HCT116 (cell line): ENCODE measurements at regions not wholly inside any gene's neighbourhood (a gene's known extent, or its start where the extent isn't known, plus 50 kb on each side); places are given as distances from the start of the nearest gene placed in this dataset.

Experiments used
- ATAC-seq: fragments of 200-7000 bp; cut with Tn5 transposase; 2 replicates; pipeline ENCODE4 v1.9.1; 2020; ENCODE audit warnings: mild to moderate bottlenecking, moderate library complexity
- BruUV-seq: library from RNA; stranded (reverse); fragments of 400-500 nt; replicated peaks from 2 replicates; lab custom pipeline; 2021; lab: Mats Ljungman, UMichigan
- CTCF ChIA-PET: fragments of 300-600 bp; sonication (Branson Sonifier 250); formaldehyde crosslinking; loops from one replicate; lab custom pipeline; 2021; ENCODE audit warnings: antibody characterized with exemption; lab: Charles Lee
- POLR2A ChIA-PET: fragments of 300-600, 350-600 bp; sonication (Branson Sonifier 250); formaldehyde crosslinking; loops from one replicate; lab custom pipeline; 2021; ENCODE audit warnings: antibody characterized with exemption; lab: Charles Lee
- RAD21 ChIA-PET, 2 experiments: fragments of 300-600 bp; sonication (Branson Sonifier 250); formaldehyde crosslinking; loops; one replicate each; lab custom pipeline; 2023; ENCODE audit warnings: low total read pairs in 2 of 2; ENCODE audit not compliant: uncharacterized antibody in 2 of 2, unreplicated experiment in 2 of 2, low non-redundant PET in 1 of 2; lab: Charles Lee
- DNase-seq: peaks from one replicate; pipeline ENCODE4 v3.0.0-alpha.2; 2010; ENCODE audit warnings: low read depth, low spot score
- H2AFZ ChIP-seq: fragments of 200-600 bp; shearing (Covaris generic), sonication (generic); 2 replicates; pipeline ENCODE4 v1.6.1; 2017; ENCODE audit warnings: low read depth, mixed run types, mixed read lengths, antibody characterized with exemption, low read length; ENCODE audit not compliant: poor library complexity, severe bottlenecking
- H3K27ac ChIP-seq: 2 replicates; pipeline ENCODE4 v1.5.1; 2012; ENCODE audit warnings: low read depth, low read length
- H3K27me3 ChIP-seq: fragments of 200-600 bp; sonication (generic); 2 replicates; pipeline ENCODE4 v1.6.1; 2016; ENCODE audit warnings: mixed run types, low read length, mixed read lengths; ENCODE audit not compliant: insufficient read depth
- H3K36me3 ChIP-seq, 2 experiments: fragments of 200-500 bp in 1 of 2; fragments of 200-600 bp in 1 of 2; sonication (Bioruptor generic) in 1 of 2; sonication (generic) in 1 of 2; 2 replicates each; pipeline versions ENCODE4 v1.5.1 to v1.6.1; 2014 to 2016; ENCODE audit warnings: low read length in 2 of 2, inconsistent platforms in 1 of 2, mixed read lengths in 1 of 2, mixed run types in 1 of 2; ENCODE audit not compliant: insufficient read depth in 2 of 2, control insufficient read depth in 1 of 2
- H3K4me1 ChIP-seq, 2 experiments: fragments of 200-600 bp in 1 of 2; sonication (generic) in 1 of 2; 2 replicates each; pipeline versions ENCODE4 v1.5.1 to v1.6.1; 2012 to 2017; ENCODE audit warnings: low read length in 2 of 2, inconsistent platforms in 1 of 2, mild to moderate bottlenecking in 1 of 2, mixed read lengths in 1 of 2, mixed run types in 1 of 2, moderate library complexity in 1 of 2; ENCODE audit not compliant: insufficient read depth in 2 of 2, control insufficient read depth in 1 of 2
- H3K4me2 ChIP-seq: fragments of 200-600 bp; sonication (generic); 2 replicates; pipeline ENCODE4 v1.6.1; 2017; ENCODE audit warnings: mixed run types, low read length, mixed read lengths
- H3K4me3 ChIP-seq, 2 experiments: fragments of 200-600 bp in 1 of 2; sonication (generic) in 1 of 2; replicated peaks in 1 of 2; 2 replicates each; pipeline ENCODE4 v1.5.1; 2011 to 2016; ENCODE audit warnings: low read length in 2 of 2, control low read depth in 1 of 2, low read depth in 1 of 2, mild to moderate bottlenecking in 1 of 2, mixed read lengths in 1 of 2, mixed run types in 1 of 2
- H3K79me2 ChIP-seq: fragments of 200-600 bp; sonication (generic); 2 replicates; pipeline ENCODE4 v1.6.1; 2017; ENCODE audit warnings: mild to moderate bottlenecking, mixed run types, low read length, moderate library complexity, mixed read lengths; ENCODE audit not compliant: insufficient read depth
- H3K9ac ChIP-seq: fragments of 200-600 bp; sonication (generic); 2 replicates; pipeline ENCODE4 v1.6.1; 2016; ENCODE audit warnings: low read length, mixed read lengths
- H3K9me2 ChIP-seq: fragments of 200-600 bp; sonication (generic), shearing (Covaris generic); 2 replicates; pipeline ENCODE4 v1.6.1; 2017; ENCODE audit warnings: mixed run types, mild to moderate bottlenecking, moderate library complexity; ENCODE audit not compliant: insufficient read depth
- H3K9me3 ChIP-seq, 2 experiments: fragments of 200-500 bp in 1 of 2; fragments of 200-600 bp in 1 of 2; sonication (Bioruptor generic) in 1 of 2; sonication (generic) in 1 of 2; 2 replicates each; pipeline ENCODE4 v1.6.1; 2014 to 2017; ENCODE audit warnings: low read length in 2 of 2, mixed read lengths in 2 of 2, inconsistent platforms in 1 of 2, low read depth in 1 of 2, mild to moderate bottlenecking in 1 of 2, mixed run types in 1 of 2, moderate library complexity in 1 of 2; ENCODE audit not compliant: control insufficient read depth in 1 of 2, insufficient read depth in 1 of 2
- H4K20me1 ChIP-seq: fragments of 200-600 bp; sonication (generic), shearing (Covaris generic); 2 replicates; pipeline ENCODE4 v1.6.1; 2017; ENCODE audit warnings: mixed run types, mild to moderate bottlenecking, moderate library complexity; ENCODE audit not compliant: insufficient read depth
- ATF3 ChIP-seq: IDR thresholded peaks from 2 replicates; pipeline ENCODE4 v1.6.1; 2012
- CBX3 ChIP-seq: IDR thresholded peaks from 2 replicates; pipeline ENCODE4 v1.6.1; 2012; ENCODE audit warnings: low read depth
- CEBPB ChIP-seq: IDR thresholded peaks from 2 replicates; pipeline ENCODE4 v1.6.1; 2012; ENCODE audit warnings: low read depth
- CTCF ChIP-seq, 3 experiments: fragments of 200-600 bp in 1 of 3; sonication (generic) in 1 of 3; IDR thresholded peaks in 2 of 3; conservative IDR thresholded peaks in 1 of 3; 2 replicates each; pipeline ENCODE4 v1.5.1; 2012 to 2017; ENCODE audit warnings: low read depth in 2 of 3, low read length in 2 of 3, antibody characterized with exemption in 1 of 3, borderline replicate concordance in 1 of 3, control low read depth in 1 of 3, mild to moderate bottlenecking in 1 of 3, mixed read lengths in 1 of 3, mixed run types in 1 of 3, moderate library complexity in 1 of 3; ENCODE audit not compliant: insufficient read depth in 1 of 3
- ELF1 ChIP-seq: IDR thresholded peaks from 2 replicates; pipeline ENCODE4 v1.6.1; 2012; ENCODE audit warnings: low read depth, borderline replicate concordance
- EZH2phosphoT487 ChIP-seq: fragments of 200-600 bp; IDR thresholded peaks from 2 replicates; pipeline ENCODE4 v1.6.1; 2018; ENCODE audit warnings: antibody characterized with exemption, borderline replicate concordance
- JUND ChIP-seq: IDR thresholded peaks from 2 replicates; pipeline ENCODE4 v1.6.1; 2012
- POLR2A ChIP-seq: IDR thresholded peaks from 2 replicates; pipeline ENCODE4 v1.7.0; 2011; ENCODE audit warnings: borderline replicate concordance; ENCODE audit not compliant: insufficient read depth, insufficient read length; ENCODE audit errors: extremely low read depth
- RAD21 ChIP-seq: IDR thresholded peaks from 2 replicates; pipeline ENCODE4 v1.6.1; 2012; ENCODE audit warnings: low read depth, mild to moderate bottlenecking
- SIN3A ChIP-seq: IDR thresholded peaks from 2 replicates; pipeline ENCODE4 v1.6.1; 2012; ENCODE audit warnings: low read depth
- SP1 ChIP-seq: IDR thresholded peaks from 2 replicates; pipeline ENCODE4 v1.6.1; 2012; ENCODE audit warnings: low read depth
- SRF ChIP-seq: IDR thresholded peaks from 2 replicates; pipeline ENCODE4 v1.6.1; 2012; ENCODE audit warnings: low read depth
- TCF7L2 ChIP-seq: IDR thresholded peaks from 2 replicates; pipeline ENCODE4 v1.7.0; 2011; ENCODE audit warnings: borderline replicate concordance, inconsistent platforms; ENCODE audit not compliant: insufficient read depth, insufficient read length; ENCODE audit errors: extremely low read depth
- YY1 ChIP-seq: IDR thresholded peaks from 2 replicates; pipeline ENCODE4 v1.6.1; 2011; ENCODE audit warnings: low read length, low read depth, moderate library complexity, mild to moderate bottlenecking; ENCODE audit not compliant: insufficient replicate concordance; ENCODE audit errors: extremely low read depth
- ZFX ChIP-seq: fragments of 450-650 bp; IDR thresholded peaks from 2 replicates; pipeline ENCODE4 v1.6.1; 2017
- ZNF274 ChIP-seq: fragments of 200-500 bp; sonication (Bioruptor generic); IDR thresholded peaks from 2 replicates; pipeline ENCODE4 v1.6.1; 2014; ENCODE audit warnings: mild to moderate bottlenecking, low read depth, low read length, inconsistent platforms
- intact Hi-C: fragments of 100-400 bp; cut with micrococcal nuclease; formaldehyde crosslinking; loops from 2 replicates; pipeline ENCODE4 v1.10.0; 2022
- TF ChIP-seq, protein P1 (sequence below): IDR thresholded peaks from 2 replicates; pipeline ENCODE4 v1.6.1; 2012
- TF ChIP-seq, protein P2 (sequence below): IDR thresholded peaks from 2 replicates; pipeline ENCODE4 v1.6.1; 2012; ENCODE audit warnings: low read depth

DNA sequence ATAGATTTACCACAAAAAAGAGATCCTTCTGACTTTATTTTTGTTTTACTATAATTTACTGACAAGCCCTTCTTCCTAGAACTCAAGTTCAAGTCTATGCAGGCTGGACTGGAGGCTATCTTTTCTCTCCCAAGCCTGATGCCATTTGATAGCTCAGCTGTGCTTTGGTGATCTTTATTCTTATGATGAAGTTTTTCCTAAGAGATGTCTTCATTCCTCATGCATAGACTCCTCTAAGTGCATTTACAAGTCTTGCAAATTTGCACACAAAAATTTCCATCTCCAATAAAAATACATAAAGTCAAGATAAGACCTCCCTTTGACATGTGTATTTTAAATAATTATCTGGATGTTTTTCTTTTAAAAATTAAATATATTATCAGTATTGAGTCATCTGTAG, 167.4 kb upstream of the ETAA1 start:
- no peak overlapping the region for H3K27ac ChIP-seq
- no peaks in the 10 kb centered on the region for H4K20me1 ChIP-seq
- no peak overlapping the region for H2AFZ ChIP-seq
- BruUV-seq, result no TSS peak
- TF ChIP-seq RAD21 (no peak), SP1 (no peak), CEBPB (no peak), YY1 (no peak), EZH2phosphoT487 (no peak), SIN3A (no peak), CBX3 (no peak), POLR2A (no peak), ZFX (no peak), ZNF274 (no peak), ELF1 (no peak), CTCF (IDR thresholded peaks at IDR 0.05 in 2 of 3, conservative IDR thresholded peaks at IDR 0.05 in 1 of 3; ENCODE audit: borderline replicate concordance in 1 of 3, insufficient read depth in 1 of 3, low read depth in 2 of 3, low read length in 2 of 3) (no peak), ATF3 (no peak), JUND (no peak), TCF7L2 (no peak), SRF (no peak)
- TF ChIP-seq, protein P1, sequence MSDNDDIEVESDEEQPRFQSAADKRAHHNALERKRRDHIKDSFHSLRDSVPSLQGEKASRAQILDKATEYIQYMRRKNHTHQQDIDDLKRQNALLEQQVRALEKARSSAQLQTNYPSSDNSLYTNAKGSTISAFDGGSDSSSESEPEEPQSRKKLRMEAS, result no peak
- TF ChIP-seq, protein P2, sequence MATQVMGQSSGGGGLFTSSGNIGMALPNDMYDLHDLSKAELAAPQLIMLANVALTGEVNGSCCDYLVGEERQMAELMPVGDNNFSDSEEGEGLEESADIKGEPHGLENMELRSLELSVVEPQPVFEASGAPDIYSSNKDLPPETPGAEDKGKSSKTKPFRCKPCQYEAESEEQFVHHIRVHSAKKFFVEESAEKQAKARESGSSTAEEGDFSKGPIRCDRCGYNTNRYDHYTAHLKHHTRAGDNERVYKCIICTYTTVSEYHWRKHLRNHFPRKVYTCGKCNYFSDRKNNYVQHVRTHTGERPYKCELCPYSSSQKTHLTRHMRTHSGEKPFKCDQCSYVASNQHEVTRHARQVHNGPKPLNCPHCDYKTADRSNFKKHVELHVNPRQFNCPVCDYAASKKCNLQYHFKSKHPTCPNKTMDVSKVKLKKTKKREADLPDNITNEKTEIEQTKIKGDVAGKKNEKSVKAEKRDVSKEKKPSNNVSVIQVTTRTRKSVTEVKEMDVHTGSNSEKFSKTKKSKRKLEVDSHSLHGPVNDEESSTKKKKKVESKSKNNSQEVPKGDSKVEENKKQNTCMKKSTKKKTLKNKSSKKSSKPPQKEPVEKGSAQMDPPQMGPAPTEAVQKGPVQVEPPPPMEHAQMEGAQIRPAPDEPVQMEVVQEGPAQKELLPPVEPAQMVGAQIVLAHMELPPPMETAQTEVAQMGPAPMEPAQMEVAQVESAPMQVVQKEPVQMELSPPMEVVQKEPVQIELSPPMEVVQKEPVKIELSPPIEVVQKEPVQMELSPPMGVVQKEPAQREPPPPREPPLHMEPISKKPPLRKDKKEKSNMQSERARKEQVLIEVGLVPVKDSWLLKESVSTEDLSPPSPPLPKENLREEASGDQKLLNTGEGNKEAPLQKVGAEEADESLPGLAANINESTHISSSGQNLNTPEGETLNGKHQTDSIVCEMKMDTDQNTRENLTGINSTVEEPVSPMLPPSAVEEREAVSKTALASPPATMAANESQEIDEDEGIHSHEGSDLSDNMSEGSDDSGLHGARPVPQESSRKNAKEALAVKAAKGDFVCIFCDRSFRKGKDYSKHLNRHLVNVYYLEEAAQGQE, result no peak
- TF ChIP-seq, all 23 proteins: peak for 0
- no peaks in the 10 kb centered on the region for H3K9me2 ChIP-seq
- no peaks in the 10 kb centered on the region for H3K79me2 ChIP-seq
- no peak for DNase-seq
- no peak overlapping the region for H3K4me2 ChIP-seq
- no peak overlapping the region for H3K9ac ChIP-seq
- H3K4me1 ChIP-seq, result no peaks in the 10 kb centered on the region
- no peaks in the 10 kb centered on the region for H3K36me3 ChIP-seq
- CTCF ChIA-PET, result no interaction called here
- no peaks in the 10 kb centered on the region for H3K9me3 ChIP-seq
- RAD21 ChIA-PET, result no interaction called here
- POLR2A ChIA-PET, result no interaction called here
- no peak overlapping the region for H3K4me3 ChIP-seq
- intact Hi-C loops, result no loop called here
- no peaks in the 10 kb centered on the region for H3K27me3 ChIP-seq
- ATAC-seq, result no peak
